SK-N-SH (cell line): ENCODE measurements at regions not wholly inside any gene's neighbourhood (a gene's known extent, or its start where the extent isn't known, plus 50 kb on each side); places are given as distances from the start of the nearest gene placed in this dataset.

Source experiments
- CTCF ChIA-PET: fragments of 300-600, 350-600 bp; formaldehyde crosslinking; extraction: SDS; loops from one replicate; lab custom pipeline; 2021; lab: Yijun Ruan, JAX
- POLR2A ChIA-PET: fragments of 350-600 bp; sonication (Branson Sonifier 250); formaldehyde crosslinking; extraction: SDS; loops from one replicate; lab custom pipeline; 2020; ENCODE audit warnings: antibody characterized with exemption, inconsistent platforms; lab: Yijun Ruan, JAX
- DNase-seq: peaks from one replicate; pipeline ENCODE4 v3.0.0; 2012
- H2AFZ ChIP-seq: fragments of 200-600 bp; sonication (generic); 2 replicates; pipeline ENCODE4 v1.8.1; 2016; ENCODE audit warnings: antibody characterized with exemption, mild to moderate bottlenecking, low read depth
- H3F3A ChIP-seq: fragments of 200-600 bp; sonication (generic); replicated peaks from 2 replicates; pipeline ENCODE3; 2016; ENCODE audit warnings: antibody characterized with exemption, mild to moderate bottlenecking; ENCODE audit not compliant: insufficient read depth
- H3K27ac ChIP-seq, 2 experiments: fragments of 200-500 bp in 1 of 2; fragments of 200-600 bp in 1 of 2; sonication (Bioruptor generic) in 1 of 2; sonication (generic), shearing (Covaris generic) in 1 of 2; 2 replicates each; pipeline versions ENCODE4 v1.5.1 to v1.6.1; 2014 to 2016; ENCODE audit warnings: low read depth in 2 of 2, inconsistent platforms in 1 of 2, low read length in 1 of 2, mild to moderate bottlenecking in 1 of 2, mixed read lengths in 1 of 2
- H3K27me3 ChIP-seq: fragments of 200-600 bp; sonication (generic), shearing (Covaris generic); 2 replicates; pipeline ENCODE4 v1.6.1; 2016; ENCODE audit warnings: mixed run types; ENCODE audit not compliant: insufficient read depth
- H3K36me3 ChIP-seq, 2 experiments: fragments of 200-500 bp in 1 of 2; fragments of 200-600 bp in 1 of 2; sonication (Bioruptor generic) in 1 of 2; sonication (generic) in 1 of 2; replicated peaks in 1 of 2; 2 replicates each; pipeline versions ENCODE3 to v1.5.1; 2014 to 2016; ENCODE audit warnings: low read length in 1 of 2, mild to moderate bottlenecking in 1 of 2; ENCODE audit not compliant: insufficient read depth in 2 of 2, control insufficient read depth in 1 of 2
- H3K4me1 ChIP-seq, 2 experiments: fragments of 200-500 bp in 1 of 2; fragments of 200-600 bp in 1 of 2; sonication (Bioruptor generic) in 1 of 2; sonication (generic), shearing (Covaris generic) in 1 of 2; 2 replicates each; pipeline versions ENCODE4 v1.5.1 to v1.6.1; 2014 to 2016; ENCODE audit warnings: low read depth in 1 of 2, low read length in 1 of 2, mixed run types in 1 of 2; ENCODE audit not compliant: insufficient read depth in 2 of 2, control insufficient read depth in 1 of 2
- H3K4me2 ChIP-seq: fragments of 200-600 bp; sonication (generic), shearing (Covaris generic); 2 replicates; pipeline ENCODE4 v1.6.1; 2017; ENCODE audit warnings: mixed run types
- H3K4me3 ChIP-seq, 2 experiments: fragments of 200-500 bp in 1 of 2; fragments of 200-600 bp in 1 of 2; sonication (Bioruptor generic) in 1 of 2; sonication (generic), shearing (Covaris generic) in 1 of 2; 2 replicates each; pipeline versions ENCODE4 v1.5.1 to v1.8.1; 2014 to 2016; ENCODE audit warnings: low read depth in 2 of 2, inconsistent platforms in 1 of 2, low read length in 1 of 2, mild to moderate bottlenecking in 1 of 2, mixed read lengths in 1 of 2, moderate library complexity in 1 of 2
- H3K79me2 ChIP-seq: fragments of 200-600 bp; sonication (generic); 2 replicates; pipeline ENCODE4 v1.8.1; 2017; ENCODE audit warnings: mild to moderate bottlenecking; ENCODE audit not compliant: insufficient read depth
- H3K9ac ChIP-seq: fragments of 200-600 bp; sonication (generic); 2 replicates; pipeline ENCODE4 v1.6.1; 2017; ENCODE audit warnings: mixed run types
- H3K9me2 ChIP-seq: fragments of 200-600 bp; sonication (generic); 2 replicates; pipeline ENCODE4 v1.6.1; 2017; ENCODE audit warnings: mixed run types
- H3K9me3 ChIP-seq: fragments of 200-600 bp; sonication (generic); 2 replicates; pipeline ENCODE4 v1.6.1; 2017; ENCODE audit warnings: mixed run types, mild to moderate bottlenecking, moderate library complexity
- H4K20me1 ChIP-seq: fragments of 200-600 bp; sonication (generic); 2 replicates; pipeline ENCODE4 v1.6.1; 2017; ENCODE audit warnings: mild to moderate bottlenecking, mixed run types; ENCODE audit not compliant: insufficient read depth
- EP300 ChIP-seq, 2 experiments: IDR thresholded peaks; 2 replicates each; pipeline versions ENCODE4 v1.4.0 to v1.6.1; 2012; ENCODE audit warnings: borderline replicate concordance in 1 of 2, low read depth in 1 of 2, low read length in 1 of 2
- EZH2phosphoT487 ChIP-seq: fragments of 200-600 bp; sonication (generic); IDR thresholded peaks from 2 replicates; pipeline ENCODE4 v1.6.1; 2017; ENCODE audit warnings: low read depth, mixed run types, mild to moderate bottlenecking, antibody characterized with exemption, moderate library complexity, borderline replicate concordance
- FOXJ3 ChIP-seq: sonication (generic); formaldehyde crosslinking; IDR thresholded peaks from 2 replicates; pipeline ENCODE4 v1.5.1; 2020; ENCODE audit warnings: mild to moderate bottlenecking, missing genetic modification reagents
- GABPA ChIP-seq: IDR thresholded peaks from 2 replicates; pipeline ENCODE4 v1.4.0; 2012; ENCODE audit warnings: low read depth, mild to moderate bottlenecking
- MXI1 ChIP-seq: IDR thresholded peaks from 2 replicates; pipeline ENCODE4 v1.6.1; 2012; ENCODE audit warnings: mild to moderate bottlenecking, low read depth, low read length, improper control_type of control experiment
- NRF1 ChIP-seq: IDR thresholded peaks from 2 replicates; pipeline ENCODE4 v1.6.1; 2012; ENCODE audit warnings: low read depth, mild to moderate bottlenecking, low read length
- RFX5 ChIP-seq: IDR thresholded peaks from 2 replicates; pipeline ENCODE4 v1.6.1; 2012; ENCODE audit warnings: mild to moderate bottlenecking, improper control_type of control experiment, low read length
- SIN3A ChIP-seq: IDR thresholded peaks from 2 replicates; pipeline ENCODE4 v1.6.1; 2012; ENCODE audit warnings: low read depth, mild to moderate bottlenecking, low read length, moderate library complexity, borderline replicate concordance
- TAF1 ChIP-seq: IDR thresholded peaks from 2 replicates; pipeline ENCODE4 v1.6.1; 2012; ENCODE audit warnings: low read depth, mild to moderate bottlenecking, low read length, moderate library complexity, borderline replicate concordance
- TEAD4 ChIP-seq: IDR thresholded peaks from 2 replicates; pipeline ENCODE4 v1.4.0; 2012; ENCODE audit warnings: mild to moderate bottlenecking, borderline replicate concordance; ENCODE audit not compliant: insufficient read depth
- YY1 ChIP-seq: IDR thresholded peaks from 2 replicates; pipeline ENCODE4 v1.4.0; 2012; ENCODE audit warnings: low read depth, mild to moderate bottlenecking
- WGBS: methylation state at CpG from one replicate; pipeline ENCODE4 v1.1.6; 2017; ENCODE audit warnings: low lambda C conversion rate; 5-methylcytosine and 5-hydroxymethylcytosine counted together
- TF ChIP-seq, protein P1 (sequence below): fragments of 150-350 bp; IDR thresholded peaks from 2 replicates; pipeline ENCODE4 v1.6.1; 2016; ENCODE audit warnings: mild to moderate bottlenecking, low read depth, low read length
- TF ChIP-seq, protein P2 (sequence below): IDR thresholded peaks from 2 replicates; pipeline ENCODE4 v1.4.0; 2012; ENCODE audit warnings: low read depth, borderline replicate concordance

GRCh38 chr4:110877778-110878370 lies 255.0 kb upstream of the PITX2 start:
- POLR2A ChIA-PET, result no interaction called here

DNA sequence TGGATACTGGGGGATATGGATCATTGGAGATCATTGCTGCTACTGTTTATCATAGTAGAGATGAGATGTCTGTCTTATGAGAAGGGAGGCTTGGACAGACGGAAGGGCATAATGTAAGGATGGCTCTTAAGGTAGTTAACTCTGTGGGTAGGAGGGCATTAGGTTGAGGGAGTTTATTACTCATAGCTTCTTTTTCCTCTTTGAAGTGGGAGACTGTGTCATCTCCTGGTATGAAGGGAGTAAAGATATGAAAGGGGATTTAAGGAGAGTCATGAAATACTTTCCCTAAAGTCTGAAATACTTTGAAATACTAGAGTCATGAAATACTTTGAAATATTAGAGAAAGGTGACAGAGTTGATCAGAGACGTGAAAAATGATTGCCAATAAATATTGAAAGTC lies 255.5 kb upstream of the PITX2 start:
- Histone ChIP-seq H3K36me3 (no peaks in the 10 kb centered on the region), H3K79me2 (no peaks in the 10 kb centered on the region), H3F3A (no peaks in the 10 kb centered on the region), H3K4me2 (no peak overlapping the region), H3K9ac (no peak overlapping the region), H3K27ac (no peak overlapping the region), H3K9me2 (no peaks in the 10 kb centered on the region), H3K4me3 (no peak overlapping the region), H3K27me3 (no peaks in the 10 kb centered on the region), H2AFZ (no peak overlapping the region), H3K4me1 (no peaks in the 10 kb centered on the region), H4K20me1 (no peaks in the 10 kb centered on the region), H3K9me3 (no peaks in the 10 kb centered on the region)
- TF ChIP-seq EZH2phosphoT487 (no peak), TAF1 (no peak), EP300 (IDR thresholded peaks at IDR 0.05; ENCODE audit: borderline replicate concordance in 1 of 2, low read depth in 1 of 2, low read length in 1 of 2) (no peak), SIN3A (no peak), FOXJ3 (CRISPR knock-in tag) (no peak), MXI1 (no peak)
- TF ChIP-seq, protein P1, sequence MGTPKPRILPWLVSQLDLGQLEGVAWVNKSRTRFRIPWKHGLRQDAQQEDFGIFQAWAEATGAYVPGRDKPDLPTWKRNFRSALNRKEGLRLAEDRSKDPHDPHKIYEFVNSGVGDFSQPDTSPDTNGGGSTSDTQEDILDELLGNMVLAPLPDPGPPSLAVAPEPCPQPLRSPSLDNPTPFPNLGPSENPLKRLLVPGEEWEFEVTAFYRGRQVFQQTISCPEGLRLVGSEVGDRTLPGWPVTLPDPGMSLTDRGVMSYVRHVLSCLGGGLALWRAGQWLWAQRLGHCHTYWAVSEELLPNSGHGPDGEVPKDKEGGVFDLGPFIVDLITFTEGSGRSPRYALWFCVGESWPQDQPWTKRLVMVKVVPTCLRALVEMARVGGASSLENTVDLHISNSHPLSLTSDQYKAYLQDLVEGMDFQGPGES, result no peak
- ChIA-PET POLR2A (no interaction called here), CTCF (interaction anchor here (1.0 kb wide), 1 partner anchor 16 kb away, joined by 3 read pairs; no protein-coding TSS in a partner anchor)
- DNase-seq, result no peak
- 4% methylated on average over 2 of the region's 2 CpGs for WGBS

More at GRCh38 chr4:110877778-110878370, 255.0 kb upstream of the PITX2 start:
- H3F3A ChIP-seq, result no peaks in the 10 kb centered on the region
- no peaks in the 10 kb centered on the region for H3K79me2 ChIP-seq
- no peak overlapping the region for H3K4me2 ChIP-seq
- no peaks in the 10 kb centered on the region for H3K36me3 ChIP-seq
- no peak overlapping the region for H2AFZ ChIP-seq
- H3K9me2 ChIP-seq, result no peaks in the 10 kb centered on the region
- TF ChIP-seq, protein P2, sequence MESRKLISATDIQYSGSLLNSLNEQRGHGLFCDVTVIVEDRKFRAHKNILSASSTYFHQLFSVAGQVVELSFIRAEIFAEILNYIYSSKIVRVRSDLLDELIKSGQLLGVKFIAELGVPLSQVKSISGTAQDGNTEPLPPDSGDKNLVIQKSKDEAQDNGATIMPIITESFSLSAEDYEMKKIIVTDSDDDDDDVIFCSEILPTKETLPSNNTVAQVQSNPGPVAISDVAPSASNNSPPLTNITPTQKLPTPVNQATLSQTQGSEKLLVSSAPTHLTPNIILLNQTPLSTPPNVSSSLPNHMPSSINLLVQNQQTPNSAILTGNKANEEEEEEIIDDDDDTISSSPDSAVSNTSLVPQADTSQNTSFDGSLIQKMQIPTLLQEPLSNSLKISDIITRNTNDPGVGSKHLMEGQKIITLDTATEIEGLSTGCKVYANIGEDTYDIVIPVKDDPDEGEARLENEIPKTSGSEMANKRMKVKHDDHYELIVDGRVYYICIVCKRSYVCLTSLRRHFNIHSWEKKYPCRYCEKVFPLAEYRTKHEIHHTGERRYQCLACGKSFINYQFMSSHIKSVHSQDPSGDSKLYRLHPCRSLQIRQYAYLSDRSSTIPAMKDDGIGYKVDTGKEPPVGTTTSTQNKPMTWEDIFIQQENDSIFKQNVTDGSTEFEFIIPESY, result no peak
- TF ChIP-seq RFX5 (no peak), YY1 (no peak), TEAD4 (no peak), NRF1 (no peak), TAF1 (no peak), GABPA (no peak)
- TF ChIP-seq, all 33 proteins: peak for 0
- H4K20me1 ChIP-seq, result no peaks in the 10 kb centered on the region
- H3K4me3 ChIP-seq, result no peak overlapping the region
- DNase-seq, result no peak
- no peaks in the 10 kb centered on the region for H3K9me3 ChIP-seq
- no peak overlapping the region for H3K9ac ChIP-seq
- WGBS, result 0% methylated on average over 1 of the region's 2 CpGs
- no peak overlapping the region for H3K27ac ChIP-seq
- H3K4me1 ChIP-seq, result no peaks in the 10 kb centered on the region
- no peaks in the 10 kb centered on the region for H3K27me3 ChIP-seq
- CTCF ChIA-PET, result no interaction called here
